Transverse colon (tissue), 4 donors: ENCODE measurements at regions not wholly inside any gene's neighbourhood (a gene's known extent, or its start where the extent isn't known, plus 50 kb on each side); places are given as distances from the start of the nearest gene placed in this dataset.

ENCODE experiments used
- POLR2A ChIP-seq: fragments of 450-650 bp; IDR thresholded peaks from one replicate; pipeline ENCODE4 v1.6.1; 2016; ENCODE audit warnings: antibody characterized with exemption, mild to moderate bottlenecking, moderate library complexity
- POLR2AphosphoS5 ChIP-seq, 3 donors: sonication (generic); formaldehyde crosslinking; IDR thresholded peaks; one replicate each; pipeline ENCODE4 v1.6.1; 2016; ENCODE audit warnings: antibody characterized with exemption in 3 of 3
- TF ChIP-seq, protein P1 (sequence below), 5 experiments: fragments of 200-600 bp in 3 of 5; fragments of 450-650 bp in 2 of 5; sonication (generic) in 3 of 5; IDR thresholded peaks; 1 replicate in 2 of 5; 2 replicates in 3 of 5; pipeline ENCODE4 v1.5.1; 2016 to 2017; ENCODE audit warnings: antibody characterized with exemption in 5 of 5, inconsistent platforms in 3 of 5, mild to moderate bottlenecking in 2 of 5, moderate library complexity in 1 of 5

DNA sequence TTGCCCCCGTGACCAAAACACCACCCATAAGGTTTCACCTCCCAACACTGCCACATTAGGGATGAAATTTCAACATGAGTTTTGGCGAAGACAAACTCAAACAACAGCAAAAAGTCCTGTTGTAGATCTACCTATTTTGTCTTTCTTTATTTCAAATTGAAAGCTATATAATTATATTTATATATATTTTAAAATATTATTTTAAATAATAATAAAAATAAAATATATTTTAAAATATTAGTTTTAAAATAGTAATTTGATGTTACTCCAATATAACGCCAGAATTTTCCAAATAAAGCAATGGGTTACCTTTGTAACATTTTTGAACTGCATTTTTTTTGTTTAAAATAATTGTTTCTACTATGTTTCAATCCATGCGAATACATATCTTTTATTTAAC lies 263.5 kb upstream of the USP25 start:
- TF ChIP-seq, protein P1, sequence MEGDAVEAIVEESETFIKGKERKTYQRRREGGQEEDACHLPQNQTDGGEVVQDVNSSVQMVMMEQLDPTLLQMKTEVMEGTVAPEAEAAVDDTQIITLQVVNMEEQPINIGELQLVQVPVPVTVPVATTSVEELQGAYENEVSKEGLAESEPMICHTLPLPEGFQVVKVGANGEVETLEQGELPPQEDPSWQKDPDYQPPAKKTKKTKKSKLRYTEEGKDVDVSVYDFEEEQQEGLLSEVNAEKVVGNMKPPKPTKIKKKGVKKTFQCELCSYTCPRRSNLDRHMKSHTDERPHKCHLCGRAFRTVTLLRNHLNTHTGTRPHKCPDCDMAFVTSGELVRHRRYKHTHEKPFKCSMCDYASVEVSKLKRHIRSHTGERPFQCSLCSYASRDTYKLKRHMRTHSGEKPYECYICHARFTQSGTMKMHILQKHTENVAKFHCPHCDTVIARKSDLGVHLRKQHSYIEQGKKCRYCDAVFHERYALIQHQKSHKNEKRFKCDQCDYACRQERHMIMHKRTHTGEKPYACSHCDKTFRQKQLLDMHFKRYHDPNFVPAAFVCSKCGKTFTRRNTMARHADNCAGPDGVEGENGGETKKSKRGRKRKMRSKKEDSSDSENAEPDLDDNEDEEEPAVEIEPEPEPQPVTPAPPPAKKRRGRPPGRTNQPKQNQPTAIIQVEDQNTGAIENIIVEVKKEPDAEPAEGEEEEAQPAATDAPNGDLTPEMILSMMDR (IDR thresholded peaks at IDR 0.05), result no peak
- no peak for TF ChIP-seq POLR2AphosphoS5 (IDR thresholded peaks at IDR 0.05)
- TF ChIP-seq POLR2A, result no peak
